Heart right ventricle (tissue), 16 donors: ENCODE measurements at regions not wholly inside any gene's neighbourhood (a gene's known extent, or its start where the extent isn't known, plus 50 kb on each side); places are given as distances from the start of the nearest gene placed in this dataset.
"Not testable (repeated sequence)": the region's sequence is repeated elsewhere in the genome, so short reads cannot be mapped to it uniquely, and the experiment has no call there.

Source experiments
- ATAC-seq, 8 donors: fragments of 200-7000 bp; cut with Tn5 transposase; one replicate each; pipeline ENCODE4 v1.9.1; 2020; ENCODE audit warnings: mild to moderate bottlenecking in 8 of 8, moderate library complexity in 8 of 8, moderate number of reproducible peaks in 1 of 8
- DNase-seq, 2 donors: peaks; one replicate each; pipeline ENCODE4 v3.0.0-alpha.2; 2020
- H3K27ac ChIP-seq, 10 donors: fragments of 200-600 bp; sonication (generic) in 2 of 10; one replicate each; pipeline versions ENCODE4 v1.5.0 to v1.8.0; 2020 to 2022; ENCODE audit warnings: mild to moderate bottlenecking in 3 of 10
- H3K27me3 ChIP-seq, 7 donors: fragments of 200-600 bp; one replicate each; pipeline ENCODE4 v1.8.0; 2021 to 2022; ENCODE audit warnings: mild to moderate bottlenecking in 2 of 7
- H3K36me3 ChIP-seq, 9 donors: fragments of 200-600 bp; sonication (generic) in 1 of 9; one replicate each; pipeline versions ENCODE4 v1.5.0 to v1.8.0; 2020 to 2022; ENCODE audit warnings: mild to moderate bottlenecking in 2 of 9
- H3K4me1 ChIP-seq, 9 donors: fragments of 200-600 bp; sonication (generic) in 1 of 9; one replicate each; pipeline versions ENCODE4 v1.5.0 to v1.8.0; 2020 to 2022; ENCODE audit warnings: mild to moderate bottlenecking in 4 of 9
- H3K4me3 ChIP-seq, 10 donors: fragments of 200-600 bp; sonication (generic) in 2 of 10; one replicate each; pipeline versions ENCODE4 v1.5.0 to v1.8.0; 2020 to 2022; ENCODE audit warnings: mild to moderate bottlenecking in 7 of 10, moderate library complexity in 2 of 10
- H3K9me3 ChIP-seq, 11 donors: fragments of 200-600 bp in 10 of 11; sonication (generic) in 2 of 11; one replicate each; pipeline versions ENCODE4 v1.5.0 to v1.8.0; 2013 to 2022; ENCODE audit warnings: mild to moderate bottlenecking in 2 of 11, control low read depth in 1 of 11, moderate library complexity in 1 of 11
- CTCF ChIP-seq, 9 donors: fragments of 200-600 bp; sonication (generic) in 2 of 9; IDR thresholded peaks; one replicate each; pipeline versions ENCODE4 v1.5.0 to v1.8.0; 2021 to 2022; ENCODE audit warnings: antibody characterized with exemption in 9 of 9, mild to moderate bottlenecking in 5 of 9, moderate library complexity in 1 of 9
- WGBS, 2 donors: extraction: QIAGEN DNeasy Blood & Tissue Kit; methylation state at CpG; one replicate each; pipeline ENCODE4 v1.1.7; 2013; ENCODE audit warnings: inconsistent platforms in 1 of 2; 5-methylcytosine and 5-hydroxymethylcytosine counted together
- intact Hi-C, 10 donors: fragments of 100-400 bp; cut with DNase I; formaldehyde crosslinking; loops; one replicate each; pipeline versions ENCODE4 v1.11.1 to v1.14.2; 2022
- donor health status: Arrhythmogenic right ventricular cardiomyopathy.
- donor health status: ischemic (EF 13 %, LVEDD 7.1; RV severe dilation, severe dysfunction).
- donor health status: healthy with polysubstance abuse.
- donor health status: DM: no; HTN: yes; CAD: no.
- donor health status: DM: no; HTN: no; CAD: no.
- donor health status: ischemic (EF 25% LVEDD 6.9; RV normal size, moderate dysfunction).
- donor health status: ischemic (EF 25% LVEDD 5.7; RV mildly dilated, moderate dysfunction).
- donor health status: healthy.
- donor health status: DM: yes; HTN: yes; CAD: no.
- donor health status: Ischemic cardiomyopathy.
- donor health status: ischemic (EF 35%, LVEDD 5.7; RV mildly dilated, moderate dysfunction).
- donor health status: nonischemic (EF 11% LVEDD 7.7; RV severe dilation, severe dysfunction).
- donor health status: DM: yes; HTN: yes; CAD: no.
- donor health status: PGD.
- donor health status: ischemic (EF 29% LVEDD 5.4; RV normal size, mild dysfunction).
- donor health status: nonischemic (EF 23%, LVEDD 6.1; RV moderate dilation, normal function).

- H3K27ac ChIP-seq, ATAC-seq, intact Hi-C loops: not testable (repeated sequence)
Measured at GRCh38 chr9:65466911-65467734, 182.1 kb upstream of the FOXD4L5 start.

GRCh38 chr9:65465246-65465895, 180.4 kb upstream of the FOXD4L5 start:
- H3K4me3 ChIP-seq, ATAC-seq, DNase-seq, intact Hi-C loops, H3K27ac ChIP-seq, H3K4me1 ChIP-seq, H3K27me3 ChIP-seq, H3K36me3 ChIP-seq: not testable (repeated sequence)
- WGBS, 2 donors: 87 to 90% methylated on average over 17 of the region's 17 CpGs
- H3K9me3 ChIP-seq: peaks cover 0 to 28% (median 0%) of the 10 kb centered on the region in 11 donors

More at GRCh38 chr9:65466911-65467734, 182.1 kb upstream of the FOXD4L5 start:
- H3K27me3 ChIP-seq, H3K36me3 ChIP-seq, H3K4me3 ChIP-seq, DNase-seq, H3K4me1 ChIP-seq: not testable (repeated sequence)
- H3K9me3 ChIP-seq: peaks cover 0 to 24% (median 0%) of the 10 kb centered on the region in 11 donors
- WGBS, 2 donors: 93% methylated on average over 54 of the region's 55 CpGs

GRCh38 chr9:65462476-65462875, 177.5 kb upstream of the FOXD4L5 start:
- DNase-seq, H3K4me1 ChIP-seq, H3K4me3 ChIP-seq, H3K27me3 ChIP-seq, H3K36me3 ChIP-seq, H3K27ac ChIP-seq, intact Hi-C loops, ATAC-seq: not testable (repeated sequence)
- peaks cover 0 to 39% (median 0%) of the 10 kb centered on the region in 11 donors for H3K9me3 ChIP-seq
- 79 to 91% methylated on average over 14 to 15 of the region's 15 CpGs for WGBS, 2 donors

GRCh38 chr9:65459756-65460320, 174.8 kb upstream of the FOXD4L5 start:
- Histone ChIP-seq H3K4me3 (no peak overlapping the region), H3K27ac (no peak overlapping the region), H3K9me3 (peaks cover 0 to 31% (median 0%) of the 10 kb centered on the region in 11 donors), H3K27me3 (no peaks in the 10 kb centered on the region), H3K36me3 (no peaks in the 10 kb centered on the region), H3K4me1 (no peaks in the 10 kb centered on the region)
- ATAC-seq: no peak
- no peak for DNase-seq
- TF ChIP-seq CTCF (IDR thresholded peaks at IDR 0.05): no peak
- intact Hi-C loops: no loop called here
- 79 to 82% methylated on average over 11 of the region's 11 CpGs for WGBS, 2 donors

- Histone ChIP-seq H3K27me3 (no peaks in the 10 kb centered on the region), H3K27ac (no peak overlapping the region), H3K36me3 (no peaks in the 10 kb centered on the region), H3K4me1 (no peaks in the 10 kb centered on the region), H3K9me3 (peaks cover 0 to 31% (median 0%) of the 10 kb centered on the region in 11 donors), H3K4me3 (no peak overlapping the region)
- ATAC-seq: no peak
- no peak for TF ChIP-seq CTCF (IDR thresholded peaks at IDR 0.05)
- intact Hi-C loops: no loop called here
- WGBS, 2 donors: 87 to 90% methylated on average over 10 of the region's 10 CpGs
- DNase-seq: no peak
Measured at GRCh38 chr9:65458992-65459391, 174.0 kb upstream of the FOXD4L5 start.
